ENCODE measurements at regions not wholly inside any gene's neighbourhood (a gene's known extent, or its start where the extent isn't known, plus 50 kb on each side); places are given as distances from the start of the nearest gene placed in this dataset.

DNA sequence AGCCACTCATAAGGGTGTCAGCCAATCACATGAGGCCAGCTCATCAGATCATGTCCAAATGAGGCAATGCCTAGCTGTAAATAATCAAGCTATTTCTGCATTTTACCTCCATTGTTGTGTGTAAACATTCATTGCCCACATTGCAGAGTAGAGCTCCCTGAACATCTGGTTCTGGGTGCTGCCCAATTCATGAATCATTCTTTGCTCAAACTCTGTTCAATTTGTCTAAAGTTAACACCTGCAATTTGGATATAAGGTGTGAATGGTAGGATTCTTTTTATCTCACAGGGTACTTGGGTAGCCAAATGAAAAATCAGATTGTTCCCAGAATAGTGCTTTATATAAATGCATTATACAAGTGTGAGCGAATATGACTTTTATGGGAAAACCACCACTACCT is 345.5 kb upstream of the NT5C1B start:
- Histone ChIP-seq H4K20me1 (ENCODE audit: insufficient read depth, low read length) (no peaks in the 10 kb centered on the region), H3K27ac (ENCODE audit: low read length) (no peak overlapping the region), H3K79me2 (ENCODE audit: insufficient read depth, low read length) (no peaks in the 10 kb centered on the region), H3K4me3 (ENCODE audit: low read depth in 1 of 2, low read length in 2 of 2) (no peak overlapping the region), H3K36me3 (ENCODE audit: insufficient read depth, low read length) (no peaks in the 10 kb centered on the region), H3K27me3 (ENCODE audit: insufficient read depth, low read length, poor library complexity) (no peaks in the 10 kb centered on the region), H3K4me2 (ENCODE audit: insufficient read depth, low read length) (no peak overlapping the region), H3K9me3 (ENCODE audit: insufficient read depth, low read length, severe bottlenecking) (no peaks in the 10 kb centered on the region), H3K4me1 (ENCODE audit: insufficient read depth, low read length) (no peaks in the 10 kb centered on the region), H3K9ac (ENCODE audit: low read depth, low read length) (no peak overlapping the region), H2AFZ (ENCODE audit: low read depth, low read length) (no peak overlapping the region)
- no peak for ATAC-seq (ENCODE audit: insufficient read depth, low read depth)
- no peak for DNase-seq
- TF ChIP-seq, protein P1, sequence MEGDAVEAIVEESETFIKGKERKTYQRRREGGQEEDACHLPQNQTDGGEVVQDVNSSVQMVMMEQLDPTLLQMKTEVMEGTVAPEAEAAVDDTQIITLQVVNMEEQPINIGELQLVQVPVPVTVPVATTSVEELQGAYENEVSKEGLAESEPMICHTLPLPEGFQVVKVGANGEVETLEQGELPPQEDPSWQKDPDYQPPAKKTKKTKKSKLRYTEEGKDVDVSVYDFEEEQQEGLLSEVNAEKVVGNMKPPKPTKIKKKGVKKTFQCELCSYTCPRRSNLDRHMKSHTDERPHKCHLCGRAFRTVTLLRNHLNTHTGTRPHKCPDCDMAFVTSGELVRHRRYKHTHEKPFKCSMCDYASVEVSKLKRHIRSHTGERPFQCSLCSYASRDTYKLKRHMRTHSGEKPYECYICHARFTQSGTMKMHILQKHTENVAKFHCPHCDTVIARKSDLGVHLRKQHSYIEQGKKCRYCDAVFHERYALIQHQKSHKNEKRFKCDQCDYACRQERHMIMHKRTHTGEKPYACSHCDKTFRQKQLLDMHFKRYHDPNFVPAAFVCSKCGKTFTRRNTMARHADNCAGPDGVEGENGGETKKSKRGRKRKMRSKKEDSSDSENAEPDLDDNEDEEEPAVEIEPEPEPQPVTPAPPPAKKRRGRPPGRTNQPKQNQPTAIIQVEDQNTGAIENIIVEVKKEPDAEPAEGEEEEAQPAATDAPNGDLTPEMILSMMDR (IDR thresholded peaks at IDR 0.05; ENCODE audit: borderline replicate concordance, extremely low read depth, low read length, poor library complexity, severe bottlenecking), result no peak
- TF ChIP-seq EZH2 (IDR thresholded peaks at IDR 0.05; ENCODE audit: borderline replicate concordance, low read depth, low read length, severe bottlenecking), result no peak

DNA sequence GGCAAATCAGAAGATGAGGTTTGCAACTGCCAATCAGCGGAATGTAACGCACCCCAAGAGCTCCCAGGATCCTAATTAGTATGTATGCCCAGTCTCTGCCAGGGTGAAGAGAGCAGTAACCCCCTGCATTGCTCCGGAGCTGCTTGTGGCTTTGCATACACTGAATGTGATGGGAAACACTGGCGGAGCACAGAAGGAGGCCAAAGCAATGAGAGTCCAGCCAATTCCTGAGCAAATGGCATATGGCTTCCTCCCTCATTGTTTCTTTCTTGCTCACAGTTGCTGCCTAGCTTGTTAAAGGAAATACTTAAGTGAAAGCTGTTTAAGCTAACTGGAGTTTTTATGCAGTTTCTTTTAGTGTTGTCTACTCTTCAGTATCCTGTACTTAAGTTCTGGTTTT is 343.5 kb upstream of the NT5C1B start:
- Histone ChIP-seq H3K4me1 (ENCODE audit: insufficient read depth, low read length) (no peaks in the 10 kb centered on the region), H3K27me3 (ENCODE audit: insufficient read depth, low read length, poor library complexity) (no peaks in the 10 kb centered on the region), H2AFZ (ENCODE audit: low read depth, low read length) (no peak overlapping the region), H3K9ac (ENCODE audit: low read depth, low read length) (no peak overlapping the region), H3K9me3 (ENCODE audit: insufficient read depth, low read length, severe bottlenecking) (no peaks in the 10 kb centered on the region), H3K27ac (ENCODE audit: low read length) (no peak overlapping the region), H3K79me2 (ENCODE audit: insufficient read depth, low read length) (no peaks in the 10 kb centered on the region), H3K36me3 (ENCODE audit: insufficient read depth, low read length) (no peaks in the 10 kb centered on the region), H3K4me2 (ENCODE audit: insufficient read depth, low read length) (no peak overlapping the region), H3K4me3 (ENCODE audit: low read depth in 1 of 2, low read length in 2 of 2) (no peak overlapping the region), H4K20me1 (ENCODE audit: insufficient read depth, low read length) (no peaks in the 10 kb centered on the region)
- ATAC-seq (ENCODE audit: insufficient read depth, low read depth), result no peak
- DNase-seq, result no peak
- TF ChIP-seq, protein P1 (IDR thresholded peaks at IDR 0.05; ENCODE audit: borderline replicate concordance, extremely low read depth, low read length, poor library complexity, severe bottlenecking), result no peak
- no peak for TF ChIP-seq EZH2 (IDR thresholded peaks at IDR 0.05; ENCODE audit: borderline replicate concordance, low read depth, low read length, severe bottlenecking)

DNA sequence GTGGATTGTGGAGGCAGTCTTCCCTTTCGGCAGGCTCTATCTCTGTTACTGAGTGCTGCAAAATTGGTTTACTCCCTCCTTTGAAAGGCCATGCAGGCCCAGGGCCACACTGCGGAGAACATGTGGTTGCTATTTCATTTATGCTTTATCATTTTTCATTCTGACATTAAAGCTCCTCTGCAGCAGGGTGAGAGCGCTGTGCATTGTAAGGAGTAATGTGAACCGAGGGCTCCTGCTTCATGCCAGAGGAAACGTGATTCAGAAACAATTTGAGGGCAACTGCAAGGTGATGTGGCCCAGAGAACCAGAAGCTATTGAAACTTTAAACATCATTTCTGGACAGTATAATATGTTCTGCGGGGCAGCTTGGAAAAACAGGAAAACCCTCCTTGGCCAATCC is 341.6 kb upstream of the NT5C1B start:
- Histone ChIP-seq H3K4me3 (ENCODE audit: low read depth in 1 of 2, low read length in 2 of 2) (no peak overlapping the region), H3K9ac (ENCODE audit: low read depth, low read length) (no peak overlapping the region), H3K27ac (ENCODE audit: low read length) (no peak overlapping the region), H3K79me2 (ENCODE audit: insufficient read depth, low read length) (no peaks in the 10 kb centered on the region), H4K20me1 (ENCODE audit: insufficient read depth, low read length) (no peaks in the 10 kb centered on the region), H3K27me3 (ENCODE audit: insufficient read depth, low read length, poor library complexity) (no peaks in the 10 kb centered on the region), H3K4me1 (ENCODE audit: insufficient read depth, low read length) (no peaks in the 10 kb centered on the region), H3K9me3 (ENCODE audit: insufficient read depth, low read length, severe bottlenecking) (no peaks in the 10 kb centered on the region), H3K36me3 (ENCODE audit: insufficient read depth, low read length) (no peaks in the 10 kb centered on the region), H3K4me2 (ENCODE audit: insufficient read depth, low read length) (no peak overlapping the region), H2AFZ (ENCODE audit: low read depth, low read length) (no peak overlapping the region)
- ATAC-seq (ENCODE audit: insufficient read depth, low read depth), result no peak
- no peak for DNase-seq
- TF ChIP-seq EZH2 (IDR thresholded peaks at IDR 0.05; ENCODE audit: borderline replicate concordance, low read depth, low read length, severe bottlenecking), result no peak
- TF ChIP-seq, protein P1 (IDR thresholded peaks at IDR 0.05; ENCODE audit: borderline replicate concordance, extremely low read depth, low read length, poor library complexity, severe bottlenecking), result no peak
